Central memory CD8-positive, alpha-beta T cell (primary cell): ENCODE measurements at regions not wholly inside any gene's neighbourhood (a gene's known extent, or its start where the extent isn't known, plus 50 kb on each side); places are given as distances from the start of the nearest gene placed in this dataset.

Experiments used
- ATAC-seq: fragments of 150-1000 bp; cut with Tn5 transposase; replicated peaks from 2 replicates; pipeline ENCODE4 v1.10.0; 2022; ENCODE audit warnings: mild to moderate bottlenecking, moderate FRiP score, moderate number of reproducible peaks; ENCODE audit not compliant: poor library complexity, severe bottlenecking; ENCODE audit errors: extremely low read depth
- DNase-seq, 2 donors: peaks; one replicate each; pipeline ENCODE4 v3.0.0; 2021; ENCODE audit warnings: low spot score in 2 of 2
- H3K27ac Mint-ChIP-seq: one replicate; pipeline ENCODE4 v1.8.0; 2022; ENCODE audit warnings: low read depth, mild to moderate bottlenecking, moderate library complexity, mixed read lengths
- H3K27me3 Mint-ChIP-seq: one replicate; pipeline ENCODE4 v1.8.0; 2022; ENCODE audit warnings: mixed read lengths
- H3K36me3 Mint-ChIP-seq: one replicate; pipeline ENCODE4 v1.8.0; 2022; ENCODE audit warnings: mild to moderate bottlenecking, moderate library complexity, mixed read lengths; ENCODE audit not compliant: insufficient read depth
- H3K4me1 Mint-ChIP-seq: one replicate; pipeline ENCODE4 v1.8.0; 2022; ENCODE audit warnings: mixed read lengths
- H3K4me3 Mint-ChIP-seq: one replicate; pipeline ENCODE4 v1.8.0; 2022; ENCODE audit warnings: mild to moderate bottlenecking, moderate library complexity, mixed read lengths
- H3K9me3 Mint-ChIP-seq: one replicate; pipeline ENCODE4 v1.8.0; 2022; ENCODE audit warnings: mixed read lengths

GRCh38 chr7:108805808-108806397 is 236.2 kb downstream of the DNAJB9 start:
- Mint-ChIP-seq H3K4me3 (no peak overlapping the region), H3K4me1 (no peaks in the 10 kb centered on the region), H3K27ac (no peak overlapping the region), H3K36me3 (no peaks in the 10 kb centered on the region), H3K27me3 (no peaks in the 10 kb centered on the region), H3K9me3 (peaks cover 2% of the 10 kb centered on the region)
- ATAC-seq: no peak
- no peak for DNase-seq

- no peaks in the 10 kb centered on the region for H3K4me1 Mint-ChIP-seq
- no peak for ATAC-seq
- peaks cover 17% of the 10 kb centered on the region for H3K9me3 Mint-ChIP-seq
- no peak overlapping the region for H3K27ac Mint-ChIP-seq
- no peak for DNase-seq
- H3K27me3 Mint-ChIP-seq: no peaks in the 10 kb centered on the region
- H3K36me3 Mint-ChIP-seq: no peaks in the 10 kb centered on the region
- no peak overlapping the region for H3K4me3 Mint-ChIP-seq
Observed at GRCh38 chr7:108808549-108809266, 239.0 kb downstream of the DNAJB9 start.

GRCh38 chr7:108809356-108809755 is 239.7 kb downstream of the DNAJB9 start:
- no peaks in the 10 kb centered on the region for H3K4me1 Mint-ChIP-seq
- peaks cover 21% of the 10 kb centered on the region for H3K9me3 Mint-ChIP-seq
- H3K27ac Mint-ChIP-seq: no peak overlapping the region
- H3K4me3 Mint-ChIP-seq: no peak overlapping the region
- no peak for DNase-seq
- no peak for ATAC-seq
- no peaks in the 10 kb centered on the region for H3K27me3 Mint-ChIP-seq
- no peaks in the 10 kb centered on the region for H3K36me3 Mint-ChIP-seq

- peaks cover 29% of the 10 kb centered on the region for H3K9me3 Mint-ChIP-seq
- H3K27ac Mint-ChIP-seq: no peak overlapping the region
- ATAC-seq (no peak), DNase-seq (no peak)
- H3K27me3 Mint-ChIP-seq: no peaks in the 10 kb centered on the region
- no peaks in the 10 kb centered on the region for H3K4me1 Mint-ChIP-seq
- H3K4me3 Mint-ChIP-seq: no peak overlapping the region
- no peaks in the 10 kb centered on the region for H3K36me3 Mint-ChIP-seq
Observed at GRCh38 chr7:108810756-108811385, 241.2 kb downstream of the DNAJB9 start.

GRCh38 chr7:108813251-108814014 is 243.8 kb downstream of the DNAJB9 start:
- Mint-ChIP-seq H3K27ac (no peak overlapping the region), H3K36me3 (no peaks in the 10 kb centered on the region), H3K4me3 (no peak overlapping the region), H3K4me1 (no peaks in the 10 kb centered on the region), H3K9me3 (peaks cover 32% of the 10 kb centered on the region), H3K27me3 (no peaks in the 10 kb centered on the region)
- ATAC-seq: no peak
- no peak for DNase-seq

- DNase-seq (no peak), ATAC-seq (no peak)
- H3K4me3 Mint-ChIP-seq: no peak overlapping the region
- no peaks in the 10 kb centered on the region for H3K27me3 Mint-ChIP-seq
- no peaks in the 10 kb centered on the region for H3K36me3 Mint-ChIP-seq
- peaks cover 32% of the 10 kb centered on the region for H3K9me3 Mint-ChIP-seq
- no peaks in the 10 kb centered on the region for H3K4me1 Mint-ChIP-seq
- no peak overlapping the region for H3K27ac Mint-ChIP-seq
Observed at GRCh38 chr7:108815815-108816214, 246.1 kb downstream of the DNAJB9 start.

- Mint-ChIP-seq H3K27me3 (no peaks in the 10 kb centered on the region), H3K27ac (no peak overlapping the region), H3K4me3 (no peak overlapping the region), H3K36me3 (no peaks in the 10 kb centered on the region), H3K9me3 (peaks cover 16% of the 10 kb centered on the region), H3K4me1 (no peaks in the 10 kb centered on the region)
- DNase-seq (no peak), ATAC-seq (no peak)
Observed at GRCh38 chr7:108818742-108819141, 249.1 kb downstream of the DNAJB9 start.

GRCh38 chr7:108824840-108825580 is 255.3 kb downstream of the DNAJB9 start:
- Mint-ChIP-seq H3K27ac (no peak overlapping the region), H3K4me3 (no peak overlapping the region), H3K36me3 (no peaks in the 10 kb centered on the region), H3K9me3 (no peaks in the 10 kb centered on the region), H3K4me1 (no peaks in the 10 kb centered on the region), H3K27me3 (no peaks in the 10 kb centered on the region)
- no peak for DNase-seq
- no peak for ATAC-seq

GRCh38 chr7:108825581-108825909 is 255.9 kb downstream of the DNAJB9 start:
- no peak for ATAC-seq
- no peaks in the 10 kb centered on the region for H3K27me3 Mint-ChIP-seq
- no peak for DNase-seq
- H3K4me1 Mint-ChIP-seq: no peaks in the 10 kb centered on the region
- H3K4me3 Mint-ChIP-seq: no peak overlapping the region
- no peaks in the 10 kb centered on the region for H3K36me3 Mint-ChIP-seq
- H3K27ac Mint-ChIP-seq: no peak overlapping the region
- no peaks in the 10 kb centered on the region for H3K9me3 Mint-ChIP-seq

- Mint-ChIP-seq H3K27ac (no peak overlapping the region), H3K4me3 (no peak overlapping the region), H3K27me3 (no peaks in the 10 kb centered on the region), H3K36me3 (no peaks in the 10 kb centered on the region), H3K4me1 (no peaks in the 10 kb centered on the region), H3K9me3 (peaks cover 15% of the 10 kb centered on the region)
- no peak for DNase-seq
- ATAC-seq: no peak
Observed at GRCh38 chr7:108836256-108836655, 266.6 kb downstream of the DNAJB9 start.

GRCh38 chr7:108838198-108838597 is 268.5 kb downstream of the DNAJB9 start:
- Mint-ChIP-seq H3K9me3 (peaks cover 15% of the 10 kb centered on the region), H3K36me3 (no peaks in the 10 kb centered on the region), H3K27me3 (no peaks in the 10 kb centered on the region), H3K27ac (no peak overlapping the region), H3K4me3 (no peak overlapping the region), H3K4me1 (no peaks in the 10 kb centered on the region)
- ATAC-seq (no peak), DNase-seq (no peak)

- H3K36me3 Mint-ChIP-seq: no peaks in the 10 kb centered on the region
- H3K4me3 Mint-ChIP-seq: no peak overlapping the region
- ATAC-seq (no peak), DNase-seq (no peak)
- H3K4me1 Mint-ChIP-seq: no peaks in the 10 kb centered on the region
- no peaks in the 10 kb centered on the region for H3K27me3 Mint-ChIP-seq
- no peak overlapping the region for H3K27ac Mint-ChIP-seq
- H3K9me3 Mint-ChIP-seq: peaks cover 8% of the 10 kb centered on the region
Observed at GRCh38 chr7:108839076-108839475, 269.4 kb downstream of the DNAJB9 start.
